ENCODE measurements at regions not wholly inside any gene's neighbourhood (a gene's known extent, or its start where the extent isn't known, plus 50 kb on each side); places are given as distances from the start of the nearest gene placed in this dataset.
A peak's percentile ranks its signal among the peaks of the same experiment; 100 is the strongest.
"Not testable (repeated sequence)": the region's sequence is repeated elsewhere in the genome, so short reads cannot be mapped to it uniquely, and the experiment has no call there.

DNA sequence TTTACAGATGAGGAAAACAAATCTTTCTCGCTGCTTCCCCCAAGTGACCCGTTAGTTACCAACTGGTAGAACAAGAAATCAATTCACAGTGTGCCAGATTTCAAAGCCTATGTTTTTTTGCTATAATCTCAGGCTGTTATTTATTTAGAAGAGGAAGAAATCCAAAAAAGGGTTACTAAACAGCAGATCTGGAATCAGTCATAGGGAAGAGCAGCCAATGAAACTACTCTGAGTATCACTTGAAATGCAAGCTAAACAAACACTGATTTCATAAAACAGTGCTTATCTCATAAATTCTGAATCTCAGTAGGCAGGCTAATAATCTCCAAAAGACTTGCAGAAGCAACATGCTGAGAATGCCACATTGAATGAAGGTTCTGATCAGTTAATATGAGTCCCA, 829.5 kb upstream of the ACO1 start:
- H3K4me3 ChIP-seq (ENCODE audit: low read length): no peak overlapping the region
- H3K27me3 ChIP-seq (replicated peaks; ENCODE audit: insufficient read depth, low read length): no peaks in the 10 kb centered on the region
- no peak overlapping the region for H2AFZ ChIP-seq (ENCODE audit: low read length)
- no peaks in the 10 kb centered on the region for H3F3A ChIP-seq (ENCODE audit: insufficient read depth, low read length)
- H3K4me2 ChIP-seq (ENCODE audit: low read depth, low read length): no peak overlapping the region
- DNase-seq: no peak
- no peaks in the 10 kb centered on the region for H3K4me1 ChIP-seq (ENCODE audit: low read length)
- H3K9me2 ChIP-seq (replicated peaks; ENCODE audit: insufficient read depth, low read length): no peaks in the 10 kb centered on the region
- TF ChIP-seq EZH2 (optimal IDR thresholded peaks at IDR 0.05; ENCODE audit: low read depth, low read length) (no peak), EZH2phosphoT487 (IDR thresholded peaks at IDR 0.05; ENCODE audit: low read length) (no peak)
- TF ChIP-seq, protein P1, sequence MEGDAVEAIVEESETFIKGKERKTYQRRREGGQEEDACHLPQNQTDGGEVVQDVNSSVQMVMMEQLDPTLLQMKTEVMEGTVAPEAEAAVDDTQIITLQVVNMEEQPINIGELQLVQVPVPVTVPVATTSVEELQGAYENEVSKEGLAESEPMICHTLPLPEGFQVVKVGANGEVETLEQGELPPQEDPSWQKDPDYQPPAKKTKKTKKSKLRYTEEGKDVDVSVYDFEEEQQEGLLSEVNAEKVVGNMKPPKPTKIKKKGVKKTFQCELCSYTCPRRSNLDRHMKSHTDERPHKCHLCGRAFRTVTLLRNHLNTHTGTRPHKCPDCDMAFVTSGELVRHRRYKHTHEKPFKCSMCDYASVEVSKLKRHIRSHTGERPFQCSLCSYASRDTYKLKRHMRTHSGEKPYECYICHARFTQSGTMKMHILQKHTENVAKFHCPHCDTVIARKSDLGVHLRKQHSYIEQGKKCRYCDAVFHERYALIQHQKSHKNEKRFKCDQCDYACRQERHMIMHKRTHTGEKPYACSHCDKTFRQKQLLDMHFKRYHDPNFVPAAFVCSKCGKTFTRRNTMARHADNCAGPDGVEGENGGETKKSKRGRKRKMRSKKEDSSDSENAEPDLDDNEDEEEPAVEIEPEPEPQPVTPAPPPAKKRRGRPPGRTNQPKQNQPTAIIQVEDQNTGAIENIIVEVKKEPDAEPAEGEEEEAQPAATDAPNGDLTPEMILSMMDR (IDR thresholded peaks at IDR 0.05; ENCODE audit: low read length): no peak
- no peaks in the 10 kb centered on the region for H3K36me3 ChIP-seq (replicated peaks; ENCODE audit: insufficient read depth, low read length)
- H4K20me1 ChIP-seq (ENCODE audit: insufficient read depth, low read length): no peaks in the 10 kb centered on the region
- no peaks in the 10 kb centered on the region for H3K79me2 ChIP-seq (ENCODE audit: low read length)
- H3K9me3 ChIP-seq (replicated peaks; ENCODE audit: insufficient read depth, low read length): no peaks in the 10 kb centered on the region; the same call in 1 of the 2 replicates
- H3K9ac ChIP-seq (ENCODE audit: low read length): no peak overlapping the region
- no peak overlapping the region for H3K27ac ChIP-seq (ENCODE audit: low read length)

DNA sequence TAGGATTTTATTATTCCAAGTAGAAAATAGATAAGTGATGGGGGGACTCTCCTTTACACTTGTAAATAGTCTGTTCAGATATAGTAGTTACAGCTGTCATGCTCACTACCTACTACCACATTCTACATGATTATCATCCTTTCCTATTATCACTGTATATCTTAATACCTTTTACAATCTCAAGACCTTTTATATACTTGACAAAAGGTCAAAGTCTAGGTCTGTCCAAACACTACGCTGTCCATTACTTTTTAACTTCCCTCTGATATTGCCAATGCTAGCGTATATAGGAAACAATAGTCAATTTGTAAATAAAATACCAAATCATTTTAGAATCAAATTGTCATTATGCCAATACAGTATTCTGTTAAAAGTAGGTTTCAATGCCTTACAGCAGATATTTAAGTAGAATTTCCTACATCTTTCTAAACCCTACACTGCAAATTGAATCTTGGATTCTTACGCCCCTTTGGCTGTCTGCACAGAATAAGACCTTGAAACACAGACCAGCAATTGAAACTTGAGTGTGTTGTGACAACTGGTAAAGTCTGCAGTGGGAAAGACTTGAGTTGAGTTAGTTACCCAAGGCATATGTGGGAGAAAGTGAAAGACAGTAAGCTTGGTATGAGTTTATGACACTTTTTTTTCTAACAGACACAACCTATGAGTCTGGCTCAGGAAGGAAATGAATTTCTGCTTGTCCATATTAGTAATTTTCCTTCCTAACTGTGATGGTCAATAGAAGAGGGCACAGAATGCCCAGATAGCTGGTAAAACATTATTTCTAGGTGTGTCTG, 827.6 kb upstream of the ACO1 start:
- Histone ChIP-seq H3K4me2 (ENCODE audit: low read depth, low read length) (no peak overlapping the region), H3K4me3 (ENCODE audit: low read length) (no peak overlapping the region), H3K9ac (ENCODE audit: low read length) (no peak overlapping the region), H3K27ac (ENCODE audit: low read length) (no peak overlapping the region), H3F3A (ENCODE audit: insufficient read depth, low read length) (no peaks in the 10 kb centered on the region), H4K20me1 (ENCODE audit: insufficient read depth, low read length) (no peaks in the 10 kb centered on the region), H3K4me1 (ENCODE audit: low read length) (no peaks in the 10 kb centered on the region), H3K36me3 (replicated peaks; ENCODE audit: insufficient read depth, low read length) (no peaks in the 10 kb centered on the region), H3K79me2 (ENCODE audit: low read length) (no peaks in the 10 kb centered on the region), H2AFZ (ENCODE audit: low read length) (no peak overlapping the region), H3K9me3 (replicated peaks; ENCODE audit: insufficient read depth, low read length) (no peaks in the 10 kb centered on the region; the same call in 1 of the 2 replicates), H3K27me3 (replicated peaks; ENCODE audit: insufficient read depth, low read length) (no peaks in the 10 kb centered on the region), H3K9me2 (replicated peaks; ENCODE audit: insufficient read depth, low read length) (no peaks in the 10 kb centered on the region)
- DNase-seq: no peak
- TF ChIP-seq, protein P1 (IDR thresholded peaks at IDR 0.05; ENCODE audit: low read length): no peak
- no peak for TF ChIP-seq EZH2 (optimal IDR thresholded peaks at IDR 0.05; ENCODE audit: low read depth, low read length)

DNA sequence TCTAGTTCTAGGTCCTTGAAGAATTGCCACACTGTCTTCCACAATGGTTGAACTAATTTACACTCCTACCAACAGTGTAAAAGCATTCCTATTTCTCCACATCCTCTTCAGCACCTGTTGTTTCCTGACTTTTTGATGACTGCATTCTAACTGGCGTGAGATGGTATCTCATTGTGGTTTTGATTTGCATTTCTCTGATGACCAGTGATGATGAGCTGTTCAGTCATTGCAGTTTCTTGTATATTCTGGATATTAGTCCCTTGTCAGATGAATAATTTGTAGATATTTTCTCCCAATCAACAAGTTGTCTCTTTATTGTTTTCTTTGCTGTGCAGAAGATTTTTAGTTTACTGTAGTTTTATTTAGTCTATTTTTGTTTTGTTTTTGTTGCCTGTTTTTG, 812.3 kb upstream of the ACO1 start:
- not testable (repeated sequence) for H3K4me2 ChIP-seq (ENCODE audit: low read depth, low read length); H2AFZ ChIP-seq (ENCODE audit: low read length); H3K9me2 ChIP-seq (replicated peaks; ENCODE audit: insufficient read depth, low read length); H3K27me3 ChIP-seq (replicated peaks; ENCODE audit: insufficient read depth, low read length); H4K20me1 ChIP-seq (ENCODE audit: insufficient read depth, low read length); H3K36me3 ChIP-seq (replicated peaks; ENCODE audit: insufficient read depth, low read length); H3K4me1 ChIP-seq (ENCODE audit: low read length); H3K79me2 ChIP-seq (ENCODE audit: low read length); H3F3A ChIP-seq (ENCODE audit: insufficient read depth, low read length); H3K4me3 ChIP-seq (ENCODE audit: low read length); H3K9ac ChIP-seq (ENCODE audit: low read length); H3K9me3 ChIP-seq (replicated peaks; ENCODE audit: insufficient read depth, low read length); H3K27ac ChIP-seq (ENCODE audit: low read length)
- peak; percentile 14 for DNase-seq

DNA sequence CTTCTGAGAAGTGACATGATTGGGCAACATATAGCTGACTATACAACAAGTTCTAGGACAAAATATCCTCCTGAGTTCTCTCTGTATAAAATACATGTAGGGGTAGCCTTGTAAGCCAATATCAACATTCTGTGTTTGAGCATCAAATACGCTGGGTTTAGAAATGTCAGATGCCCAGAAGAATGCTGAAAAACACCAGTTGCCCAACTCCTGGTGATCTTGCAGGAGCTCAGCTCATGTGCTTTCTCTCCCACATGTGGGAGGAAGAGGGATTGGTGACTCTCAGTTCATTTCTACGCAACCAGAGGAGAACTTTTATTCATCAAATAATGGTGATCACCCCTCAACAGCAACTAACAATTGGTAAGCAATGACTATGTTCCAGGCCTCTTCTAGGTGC, 810.9 kb upstream of the ACO1 start:
- H3K27ac ChIP-seq (ENCODE audit: low read length): no peak overlapping the region
- no peaks in the 10 kb centered on the region for H4K20me1 ChIP-seq (ENCODE audit: insufficient read depth, low read length)
- H3K9ac ChIP-seq (ENCODE audit: low read length): no peak overlapping the region
- TF ChIP-seq, protein P1 (IDR thresholded peaks at IDR 0.05; ENCODE audit: low read length): no peak
- no peak for DNase-seq
- H3F3A ChIP-seq (ENCODE audit: insufficient read depth, low read length): no peaks in the 10 kb centered on the region
- 0 out of 2 replicates have a peak, but pooled peaks cover 5% of the 10 kb centered on the region for H3K4me1 ChIP-seq (ENCODE audit: low read length)
- H3K36me3 ChIP-seq (replicated peaks; ENCODE audit: insufficient read depth, low read length): no peaks in the 10 kb centered on the region
- H2AFZ ChIP-seq (ENCODE audit: low read length): no peak overlapping the region
- H3K9me3 ChIP-seq (replicated peaks; ENCODE audit: insufficient read depth, low read length): no peaks in the 10 kb centered on the region
- H3K9me2 ChIP-seq (replicated peaks; ENCODE audit: insufficient read depth, low read length): no peaks in the 10 kb centered on the region
- H3K79me2 ChIP-seq (ENCODE audit: low read length): no peaks in the 10 kb centered on the region
- H3K4me2 ChIP-seq (ENCODE audit: low read depth, low read length): no peak overlapping the region
- no peak overlapping the region for H3K4me3 ChIP-seq (ENCODE audit: low read length)
- no peaks in the 10 kb centered on the region for H3K27me3 ChIP-seq (replicated peaks; ENCODE audit: insufficient read depth, low read length)
